Subcutaneous abdominal adipose tissue (tissue), 5 donors: ENCODE measurements at regions not wholly inside any gene's neighbourhood (a gene's known extent, or its start where the extent isn't known, plus 50 kb on each side); places are given as distances from the start of the nearest gene placed in this dataset.
"Not testable (repeated sequence)": the region's sequence is repeated elsewhere in the genome, so short reads cannot be mapped to it uniquely, and the experiment has no call there.

Experiments
- H3K27ac ChIP-seq: one replicate; pipeline ENCODE4 v1.7.0; 2013; ENCODE audit warnings: low read depth, mild to moderate bottlenecking, inconsistent platforms, low read length, moderate library complexity
- H3K27me3 ChIP-seq, 5 donors: one replicate each; pipeline ENCODE4 v1.7.0; 2013; ENCODE audit warnings: low read length in 5 of 5, inconsistent platforms in 1 of 5; ENCODE audit not compliant: control insufficient read depth in 5 of 5, insufficient read depth in 4 of 5
- H3K36me3 ChIP-seq, 5 donors: one replicate each; pipeline ENCODE4 v1.7.0; 2013; ENCODE audit warnings: low read length in 5 of 5; ENCODE audit not compliant: control insufficient read depth in 5 of 5, insufficient read depth in 5 of 5
- H3K4me1 ChIP-seq, 5 donors: one replicate each; pipeline ENCODE4 v1.7.0; 2013; ENCODE audit warnings: low read length in 5 of 5, mild to moderate bottlenecking in 3 of 5, moderate library complexity in 1 of 5; ENCODE audit not compliant: control insufficient read depth in 5 of 5, insufficient read depth in 5 of 5
- H3K4me3 ChIP-seq, 5 donors: one replicate each; pipeline ENCODE4 v1.7.0; 2013; ENCODE audit warnings: low read length in 5 of 5, low read depth in 1 of 5
- H3K9ac ChIP-seq, 5 donors: one replicate each; pipeline ENCODE4 v1.7.0; 2013; ENCODE audit warnings: low read length in 5 of 5, mild to moderate bottlenecking in 4 of 5, moderate library complexity in 3 of 5
- H3K9me3 ChIP-seq, 5 donors: one replicate each; pipeline ENCODE4 v1.7.0; 2013; ENCODE audit warnings: low read length in 5 of 5; ENCODE audit not compliant: control insufficient read depth in 5 of 5
- donor health status: healthy.
- donor health status: healthy.
- donor health status: healthy.
- donor health status: healthy.
- donor health status: healthy.

DNA sequence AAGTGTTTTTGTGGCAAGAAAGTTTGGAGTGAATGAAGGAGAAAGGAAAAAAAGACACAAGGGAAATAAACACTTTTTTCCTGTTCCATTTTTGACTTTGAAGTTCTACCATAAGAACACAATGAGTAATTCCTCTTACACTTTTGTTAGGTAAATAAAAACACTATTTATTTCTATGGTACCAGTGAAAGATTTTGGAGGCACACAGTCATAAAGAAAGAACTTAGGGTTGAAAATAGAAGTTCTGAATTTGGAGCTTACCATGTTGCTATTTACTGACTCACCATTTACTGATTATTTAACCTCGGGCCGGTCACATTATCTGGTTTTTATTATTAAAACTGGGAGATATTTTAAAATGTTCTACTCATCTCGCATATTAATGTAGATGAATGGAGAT, 367.8 kb downstream of the TLE1 start:
- Histone ChIP-seq H3K27me3 (no peaks in the 10 kb centered on the region), H3K4me1 (no peaks in the 10 kb centered on the region), H3K4me3 (no peak overlapping the region), H3K9ac (no peak overlapping the region), H3K27ac (no peak overlapping the region), H3K36me3 (no peaks in the 10 kb centered on the region), H3K9me3 (peaks cover 5 to 14% (median 6%) of the 10 kb centered on the region in 5 donors)

DNA sequence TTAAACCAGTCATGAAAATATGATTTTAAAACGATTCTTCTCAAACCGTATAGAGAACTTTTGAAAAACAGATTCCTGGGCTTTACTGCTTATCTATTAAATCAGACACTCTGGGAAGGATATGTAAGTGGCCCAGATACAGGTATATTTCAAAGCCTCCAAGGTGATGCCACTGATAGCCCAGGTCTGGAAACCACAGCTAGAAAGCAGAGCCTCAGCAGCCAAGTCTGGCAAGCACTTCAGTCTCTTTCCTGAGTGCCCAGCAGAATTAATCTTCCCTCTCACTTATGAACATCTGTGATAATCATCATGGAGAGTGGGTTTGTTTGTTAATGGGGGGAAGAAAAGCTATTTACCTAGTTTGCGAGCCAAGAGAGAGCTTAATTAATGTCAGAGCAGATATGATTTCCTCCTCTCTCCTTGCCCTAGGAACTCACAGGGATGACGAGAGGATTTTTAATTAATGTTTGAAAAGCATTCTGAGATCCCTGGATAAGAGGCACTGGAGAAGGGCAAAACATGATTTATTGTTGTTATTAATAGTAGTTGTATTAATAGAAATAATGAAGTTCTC, 368.4 kb downstream of the TLE1 start:
- Histone ChIP-seq H3K9me3 (peaks cover 3 to 14% (median 5%) of the 10 kb centered on the region in 5 donors), H3K27me3 (no peaks in the 10 kb centered on the region), H3K27ac (no peak overlapping the region), H3K4me3 (no peak overlapping the region), H3K36me3 (no peaks in the 10 kb centered on the region), H3K4me1 (no peaks in the 10 kb centered on the region), H3K9ac (no peak overlapping the region)

DNA sequence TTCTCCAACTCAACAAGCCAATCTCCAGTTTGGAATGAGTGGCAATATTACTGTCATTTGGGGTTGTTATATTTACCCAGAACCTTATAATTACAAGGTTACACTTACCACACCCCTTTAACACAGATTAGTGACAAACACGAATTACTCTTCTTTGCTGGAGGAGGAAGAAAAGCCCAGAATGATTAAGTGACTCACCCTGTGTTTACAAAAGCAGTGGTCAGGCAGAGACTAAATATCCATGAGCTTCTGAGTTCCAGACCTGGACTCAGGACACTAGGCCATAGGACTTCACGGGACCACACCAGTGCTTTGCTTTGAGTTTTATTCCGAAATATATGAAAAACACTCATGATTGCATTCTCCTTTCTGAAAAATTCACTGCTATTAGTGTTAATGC, 370.8 kb downstream of the TLE1 start:
- Histone ChIP-seq H3K9ac (no peak overlapping the region), H3K36me3 (no peaks in the 10 kb centered on the region), H3K27ac (no peak overlapping the region), H3K4me3 (no peak overlapping the region), H3K27me3 (no peaks in the 10 kb centered on the region), H3K9me3 (peaks cover 0 to 7% (median 0%) of the 10 kb centered on the region in 5 donors), H3K4me1 (no peaks in the 10 kb centered on the region)

DNA sequence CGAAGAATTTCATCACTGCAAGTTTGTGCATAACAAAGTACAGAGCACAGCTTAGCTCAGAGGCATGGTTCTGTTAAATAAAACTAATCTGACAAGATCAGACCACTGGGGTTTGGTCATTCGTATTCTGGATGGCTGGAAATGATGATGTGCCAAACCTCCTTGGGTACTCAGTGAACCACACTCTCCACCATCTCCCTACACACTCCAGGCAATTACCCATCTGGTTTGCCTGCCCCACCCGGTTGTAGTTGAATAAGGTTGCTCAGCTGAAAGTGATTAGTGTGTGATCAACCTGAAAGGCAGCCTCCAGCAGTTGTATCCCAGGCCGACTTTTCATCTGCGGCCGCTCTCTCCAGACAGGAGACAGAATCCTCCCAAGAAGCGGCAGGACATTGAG, 371.4 kb downstream of the TLE1 start:
- H3K27ac ChIP-seq: no peak overlapping the region

DNA sequence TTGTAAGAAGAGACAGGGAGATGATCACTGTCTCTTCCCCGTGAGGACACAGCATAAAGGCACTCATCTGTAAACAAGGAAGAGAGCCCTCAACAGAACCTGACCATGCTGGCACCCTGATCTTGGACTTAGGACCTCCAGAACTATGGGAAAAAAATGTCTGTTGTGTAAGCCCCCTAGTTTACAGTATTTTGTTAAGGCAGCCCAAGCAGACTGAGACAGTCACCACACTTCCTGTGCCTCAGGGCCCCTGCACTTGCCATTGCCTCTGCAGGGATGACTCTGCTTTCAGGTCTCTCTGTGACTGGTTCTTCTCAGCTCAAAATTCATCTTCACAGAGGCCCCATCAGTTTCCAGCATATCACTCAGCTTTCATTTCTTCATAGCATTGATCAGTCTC, 372.1 kb downstream of the TLE1 start:
- H3K4me3 ChIP-seq: no peak overlapping the region
- no peaks in the 10 kb centered on the region for H3K27me3 ChIP-seq
- no peak overlapping the region for H3K9ac ChIP-seq
- peaks cover 0 to 2% (median 0%) of the 10 kb centered on the region in 5 donors for H3K9me3 ChIP-seq
- H3K36me3 ChIP-seq: no peaks in the 10 kb centered on the region
- H3K27ac ChIP-seq: no peak overlapping the region
- H3K4me1 ChIP-seq: no peaks in the 10 kb centered on the region

More for the DNA sequence above, 371.4 kb downstream of the TLE1 start:
- Histone ChIP-seq H3K9me3 (peaks cover 0 to 2% (median 0%) of the 10 kb centered on the region in 5 donors), H3K4me3 (no peak overlapping the region), H3K9ac (no peak overlapping the region), H3K27me3 (no peaks in the 10 kb centered on the region), H3K4me1 (no peaks in the 10 kb centered on the region), H3K36me3 (no peaks in the 10 kb centered on the region)

DNA sequence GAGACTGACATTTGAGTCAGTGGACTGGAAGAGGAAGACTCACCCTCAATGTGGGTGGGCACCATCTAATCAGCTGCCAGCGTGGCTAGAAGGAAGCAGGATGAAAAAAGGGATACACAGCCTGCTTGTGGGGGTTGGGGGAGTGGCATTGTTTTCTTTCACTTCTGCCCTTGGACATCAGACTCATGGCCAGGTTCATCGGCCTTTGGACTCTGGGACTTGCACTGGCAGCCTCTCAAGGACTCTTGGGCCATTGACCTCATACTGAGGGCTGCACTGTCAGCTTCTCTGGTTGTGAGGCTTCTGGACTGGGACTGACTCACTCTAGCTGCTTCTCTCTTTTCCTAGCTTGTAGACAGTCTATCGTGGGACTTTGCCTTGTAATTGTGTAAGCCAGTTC, 374.9 kb downstream of the TLE1 start:
- no peak overlapping the region for H3K9ac ChIP-seq
- H3K4me1 ChIP-seq: no peaks in the 10 kb centered on the region
- H3K27ac ChIP-seq: no peak overlapping the region
- peaks cover 0 to 2% (median 0%) of the 10 kb centered on the region in 5 donors for H3K9me3 ChIP-seq
- no peaks in the 10 kb centered on the region for H3K27me3 ChIP-seq
- H3K4me3 ChIP-seq: no peak overlapping the region
- no peaks in the 10 kb centered on the region for H3K36me3 ChIP-seq

DNA sequence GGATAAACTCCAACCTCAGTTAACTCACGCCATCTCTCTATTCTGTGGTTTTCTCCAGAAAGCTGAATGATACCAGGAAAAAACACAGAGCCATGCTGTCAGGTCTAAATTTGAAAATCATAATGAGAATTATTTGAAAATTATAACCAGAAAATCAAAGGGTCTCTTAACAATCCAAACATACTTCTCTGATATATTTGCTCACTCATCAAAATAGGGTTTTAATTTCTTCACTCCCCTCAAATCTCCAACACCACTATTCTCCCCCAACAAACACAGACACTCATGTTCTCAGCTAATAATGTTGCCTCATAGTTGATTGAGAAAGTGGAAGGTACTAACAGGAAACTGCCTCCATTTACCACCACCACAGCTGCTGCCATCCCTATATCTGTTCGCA, 375.5 kb downstream of the TLE1 start:
- no peaks in the 10 kb centered on the region for H3K36me3 ChIP-seq
- no peaks in the 10 kb centered on the region for H3K27me3 ChIP-seq
- peaks cover 0 to 2% (median 0%) of the 10 kb centered on the region in 5 donors for H3K9me3 ChIP-seq
- no peaks in the 10 kb centered on the region for H3K4me1 ChIP-seq
- no peak overlapping the region for H3K4me3 ChIP-seq
- H3K9ac ChIP-seq: no peak overlapping the region
- no peak overlapping the region for H3K27ac ChIP-seq

DNA sequence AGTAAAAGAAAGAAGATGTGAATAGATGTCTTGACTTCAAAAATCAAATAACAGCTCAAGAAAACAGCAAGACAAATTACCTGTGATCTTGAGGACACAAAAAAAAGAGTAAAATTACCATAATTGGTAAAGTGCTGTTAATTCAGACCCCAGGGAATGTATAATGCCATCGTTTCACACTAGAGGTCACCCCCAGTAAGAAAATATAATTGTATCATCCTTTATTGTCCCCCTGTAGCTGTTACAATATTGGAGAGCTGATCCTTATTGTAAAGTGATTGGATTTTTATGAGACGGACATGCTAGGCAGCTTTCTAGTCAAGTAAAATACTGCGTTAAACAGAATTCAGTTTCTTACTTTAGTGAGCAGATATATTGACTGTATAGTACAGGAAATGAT, 377.0 kb downstream of the TLE1 start:
- Histone ChIP-seq H3K4me3 (no peak overlapping the region), H3K36me3 (no peaks in the 10 kb centered on the region), H3K9me3 (peaks cover 0 to 2% (median 0%) of the 10 kb centered on the region in 5 donors), H3K4me1 (no peaks in the 10 kb centered on the region), H3K27ac (no peak overlapping the region), H3K9ac (no peak overlapping the region), H3K27me3 (no peaks in the 10 kb centered on the region)

DNA sequence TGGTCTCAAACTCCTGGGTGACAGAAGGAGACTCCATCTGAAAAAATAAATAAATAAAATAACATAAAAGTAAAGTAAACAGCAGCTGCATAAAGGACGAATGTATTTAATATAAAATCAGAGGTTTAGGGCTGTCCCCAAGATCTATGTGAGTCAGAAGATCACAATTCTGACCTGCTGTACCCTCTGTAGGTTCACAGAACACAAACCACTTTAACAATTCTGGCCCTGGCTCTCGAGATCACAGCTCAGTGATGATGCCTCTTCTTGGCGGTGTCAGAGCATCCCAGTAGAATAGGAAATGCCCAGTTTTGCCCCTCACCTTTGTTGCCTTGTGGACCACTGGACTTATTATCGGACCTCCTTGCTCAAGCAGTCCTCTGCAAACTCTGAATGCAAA, 380.9 kb downstream of the TLE1 start:
- Histone ChIP-seq H3K36me3 (no peaks in the 10 kb centered on the region), H3K4me1 (peaks cover 0 to 13% (median 0%) of the 10 kb centered on the region in 5 donors), H3K4me3 (no peak overlapping the region)

DNA sequence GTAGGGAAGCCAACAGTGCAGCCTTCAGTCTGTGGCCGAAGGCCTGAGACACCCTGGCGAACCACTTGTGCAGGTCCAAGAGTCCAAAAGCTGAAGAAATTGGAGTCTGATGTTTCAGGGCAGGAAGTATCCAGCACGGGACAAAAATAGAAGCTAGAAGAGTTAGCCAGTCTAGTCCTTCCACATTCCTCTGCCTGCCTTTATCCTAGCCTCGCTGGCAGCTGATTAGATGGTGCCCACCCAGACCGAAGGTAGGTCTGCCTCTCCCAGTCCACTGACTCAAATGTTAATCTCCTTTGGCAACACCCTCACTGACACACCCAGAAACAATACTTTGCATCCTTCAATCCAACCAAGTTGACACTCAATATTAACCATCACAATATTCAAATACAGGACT, 381.6 kb downstream of the TLE1 start:
- peaks cover 0 to 13% (median 0%) of the 10 kb centered on the region in 5 donors for H3K4me1 ChIP-seq
- not testable (repeated sequence) for H3K36me3 ChIP-seq, H3K27ac ChIP-seq, H3K9ac ChIP-seq, H3K4me3 ChIP-seq, H3K27me3 ChIP-seq, H3K9me3 ChIP-seq

More for the DNA sequence above, 380.9 kb downstream of the TLE1 start:
- H3K27me3 ChIP-seq: no peaks in the 10 kb centered on the region
- no peak overlapping the region for H3K27ac ChIP-seq
- H3K9me3 ChIP-seq: no peaks in the 10 kb centered on the region
- H3K9ac ChIP-seq: no peak overlapping the region
